GM12891 (cell line): ENCODE measurements at regions not wholly inside any gene's neighbourhood (a gene's known extent, or its start where the extent isn't known, plus 50 kb on each side); places are given as distances from the start of the nearest gene placed in this dataset.
"Not testable (repeated sequence)": the region's sequence is repeated elsewhere in the genome, so short reads cannot be mapped to it uniquely, and the experiment has no call there.

Experiments used
- DNase-seq: peaks from one replicate; pipeline ENCODE4 v3.0.0; 2011; ENCODE audit warnings: low spot score; ENCODE audit not compliant: insufficient read length
- FAIRE-seq: peaks from 2 replicates; lab custom pipeline; 2011; peaks lifted over from hg19 to GRCh38; lab: Jason Lieb, UNC
- PAX5 ChIP-seq: IDR thresholded peaks from 2 replicates; pipeline ENCODE4 v1.6.1; 2011; ENCODE audit warnings: low read length, moderate library complexity, mild to moderate bottlenecking; ENCODE audit not compliant: insufficient read depth, severe bottlenecking
- POLR2A ChIP-seq: IDR thresholded peaks from 2 replicates; pipeline ENCODE4 v1.6.1; 2011; ENCODE audit warnings: low read depth, low read length, control low read depth
- POLR2AphosphoS5 ChIP-seq: IDR thresholded peaks from 2 replicates; pipeline ENCODE4 v1.6.1; 2011; ENCODE audit warnings: low read depth, low read length, control low read depth
- POU2F2 ChIP-seq: IDR thresholded peaks from 2 replicates; pipeline ENCODE4 v1.6.1; 2011; ENCODE audit warnings: low read depth, mild to moderate bottlenecking, control low read depth, low read length, moderate library complexity
- SPI1 ChIP-seq: IDR thresholded peaks from 2 replicates; pipeline ENCODE4 v1.6.1; 2011; ENCODE audit warnings: low read depth, low read length, control low read depth
- TAF1 ChIP-seq: IDR thresholded peaks from 2 replicates; pipeline ENCODE4 v1.6.1; 2011; ENCODE audit warnings: low read depth, low read length, control low read depth

GRCh38 chr7:91694351-91694841 lies 186.1 kb downstream of the MTERF1 start:
- DNase-seq, result no peak
- TF ChIP-seq POLR2AphosphoS5 (no peak), POLR2A (no peak), TAF1 (no peak), SPI1 (no peak), PAX5 (no peak), POU2F2 (no peak)

GRCh38 chr7:91710881-91711280 lies 169.6 kb downstream of the MTERF1 start:
- FAIRE-seq, result no peak
- DNase-seq, result no peak
- no peak for TF ChIP-seq POLR2A
- no peak for TF ChIP-seq POLR2AphosphoS5
- TF ChIP-seq TAF1, result no peak
- TF ChIP-seq SPI1, result no peak
- no peak for TF ChIP-seq PAX5
- no peak for TF ChIP-seq POU2F2

More at GRCh38 chr7:91694351-91694841, 186.1 kb downstream of the MTERF1 start:
- FAIRE-seq, result no peak

DNA sequence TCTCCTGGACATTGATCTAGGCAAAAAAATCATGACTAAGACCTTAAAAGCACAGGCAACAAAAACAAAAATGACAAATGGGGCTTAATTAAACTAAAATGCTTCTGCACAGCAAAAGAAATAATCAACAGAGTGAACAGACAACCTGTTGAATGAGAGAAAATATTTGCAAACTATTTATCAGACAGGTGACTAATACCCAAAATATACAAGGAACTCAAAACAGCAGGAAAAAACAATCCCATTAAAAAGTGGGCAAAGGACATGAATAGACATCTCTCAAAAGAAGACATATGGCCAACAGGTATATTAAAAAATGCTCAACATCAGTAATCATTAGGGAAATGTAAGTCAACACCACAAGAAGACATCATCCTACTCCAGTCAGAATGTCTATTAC lies 166.8 kb downstream of the MTERF1 start:
- DNase-seq, result no peak
- FAIRE-seq, result no peak
- TF ChIP-seq POLR2A, result no peak
- no peak for TF ChIP-seq PAX5
- no peak for TF ChIP-seq POLR2AphosphoS5
- no peak for TF ChIP-seq TAF1
- no peak for TF ChIP-seq SPI1
- TF ChIP-seq POU2F2, result no peak

- DNase-seq (no peak), FAIRE-seq (no peak)
- no peak for TF ChIP-seq POU2F2
- no peak for TF ChIP-seq POLR2A
- TF ChIP-seq SPI1, result no peak
- TF ChIP-seq PAX5, result no peak
- TF ChIP-seq POLR2AphosphoS5, result no peak
- TF ChIP-seq TAF1, result no peak
Measured at GRCh38 chr7:91717681-91718470, 162.6 kb downstream of the MTERF1 start.

GRCh38 chr7:91719008-91719407 lies 161.5 kb downstream of the MTERF1 start:
- FAIRE-seq (no peak), DNase-seq (no peak)
- no peak for TF ChIP-seq POU2F2
- no peak for TF ChIP-seq PAX5
- no peak for TF ChIP-seq TAF1
- TF ChIP-seq SPI1, result no peak
- TF ChIP-seq POLR2A, result no peak
- TF ChIP-seq POLR2AphosphoS5, result no peak

DNA sequence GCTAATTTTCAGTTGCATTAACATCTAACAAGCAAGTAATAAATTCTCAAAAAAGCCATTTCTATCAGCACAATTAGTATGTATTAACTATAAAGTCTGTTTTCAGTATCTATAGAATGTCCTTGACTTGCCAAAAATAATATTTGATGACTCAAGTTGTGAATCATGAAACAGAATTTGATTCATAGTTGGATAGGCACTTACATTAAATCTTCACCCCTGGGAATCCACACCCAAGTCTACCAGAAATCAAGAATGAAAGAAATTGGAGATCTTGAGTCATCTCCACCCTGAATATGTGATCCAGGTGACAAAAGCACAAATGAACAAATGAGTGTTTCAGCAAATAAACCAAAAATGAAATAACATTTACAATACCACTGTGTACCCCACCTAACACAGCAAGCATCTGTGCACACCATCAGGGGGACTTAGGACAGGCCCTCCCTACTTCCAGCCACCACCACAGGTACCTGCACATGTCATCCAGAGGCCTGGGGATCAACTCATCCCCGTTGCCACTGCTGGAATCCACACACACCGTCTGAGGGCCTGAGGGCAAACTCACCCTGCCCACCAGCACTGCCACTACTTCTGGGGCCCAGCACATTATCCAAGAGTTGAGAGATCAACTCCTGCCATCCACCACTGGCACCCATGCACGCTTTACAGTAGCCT lies 160.1 kb downstream of the MTERF1 start:
- FAIRE-seq, result no peak
- TF ChIP-seq POLR2AphosphoS5 (no peak), SPI1 (no peak), POU2F2 (no peak), TAF1 (no peak), PAX5 (no peak), POLR2A (no peak)
- no peak for DNase-seq

DNA sequence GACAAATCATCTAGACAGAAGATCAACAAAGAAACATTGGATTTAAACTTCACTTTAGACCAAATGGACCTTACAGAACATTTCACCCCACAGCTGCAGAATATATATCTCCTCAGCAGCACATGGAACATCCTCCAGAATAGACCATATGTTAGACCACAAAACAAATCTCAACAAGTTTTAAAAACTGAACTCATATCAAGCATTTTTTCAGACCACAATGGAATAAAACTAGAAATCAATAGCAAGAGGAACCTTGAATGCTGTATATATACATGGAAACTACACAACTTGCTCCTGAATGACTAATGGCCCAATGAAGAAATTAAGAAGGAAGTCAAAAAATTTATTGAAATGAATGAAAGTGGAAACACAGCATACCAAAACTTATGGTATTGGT lies 157.7 kb downstream of the MTERF1 start:
- FAIRE-seq, result no peak
- TF ChIP-seq POLR2AphosphoS5, result no peak
- TF ChIP-seq TAF1, result no peak
- no peak for TF ChIP-seq POLR2A
- no peak for TF ChIP-seq SPI1
- TF ChIP-seq POU2F2, result no peak
- no peak for TF ChIP-seq PAX5
- no peak for DNase-seq

GRCh38 chr7:91729046-91729445 lies 151.5 kb downstream of the MTERF1 start:
- not testable (repeated sequence) for DNase-seq, FAIRE-seq

GRCh38 chr7:91731976-91732375 lies 148.5 kb downstream of the MTERF1 start:
- no peak for TF ChIP-seq TAF1
- TF ChIP-seq POLR2A, result no peak
- TF ChIP-seq POU2F2, result no peak
- TF ChIP-seq SPI1, result no peak
- FAIRE-seq (no peak), DNase-seq (no peak)

DNA sequence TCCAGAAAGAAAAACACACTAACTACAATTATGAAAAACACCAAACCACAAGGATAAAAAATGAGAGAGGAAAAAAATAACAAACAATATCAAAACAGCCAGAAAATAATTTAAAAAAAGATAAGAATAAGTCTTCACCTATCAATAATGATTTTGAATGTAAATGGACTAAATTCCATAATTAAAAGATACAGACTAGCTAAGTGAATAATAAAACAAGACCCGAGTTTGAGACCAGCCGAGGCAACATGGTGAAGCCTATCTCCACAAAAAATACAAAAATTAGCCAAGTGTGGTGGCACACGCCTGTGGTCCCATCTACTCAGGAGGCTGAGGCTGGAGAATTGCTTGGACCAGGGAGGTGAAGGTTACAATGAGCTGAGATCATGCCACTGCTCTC lies 131.1 kb downstream of the MTERF1 start:
- DNase-seq, result no peak
- no peak for FAIRE-seq
- no peak for TF ChIP-seq POU2F2
- no peak for TF ChIP-seq TAF1
- TF ChIP-seq POLR2A, result no peak
- TF ChIP-seq SPI1, result no peak
- TF ChIP-seq PAX5, result no peak
- TF ChIP-seq POLR2AphosphoS5, result no peak
